GM06990 (cell line): ENCODE measurements at regions not wholly inside any gene's neighbourhood (a gene's known extent, or its start where the extent isn't known, plus 50 kb on each side); places are given as distances from the start of the nearest gene placed in this dataset.

ENCODE experiments used
- DNase-seq: peaks from one replicate; pipeline ENCODE4 v3.0.0-alpha.2; 2011; ENCODE audit not compliant: insufficient read length; ENCODE audit errors: extremely low read depth
- H3K27me3 ChIP-seq: replicated peaks from 2 replicates; pipeline ENCODE4 v1.6.0; 2011; ENCODE audit warnings: low read length; ENCODE audit not compliant: control insufficient read depth, insufficient read depth
- H3K36me3 ChIP-seq: 2 replicates; pipeline ENCODE4 v1.5.1; 2011; ENCODE audit warnings: low read length; ENCODE audit not compliant: control insufficient read depth, insufficient read depth
- H3K4me3 ChIP-seq: replicated peaks from 2 replicates; pipeline ENCODE4 v1.5.1; 2011; ENCODE audit warnings: low read depth, mild to moderate bottlenecking, control low read depth, low read length
- TF ChIP-seq, protein P1 (sequence below): IDR thresholded peaks from 2 replicates; pipeline ENCODE4 v1.5.1; 2011; ENCODE audit warnings: low read length, control low read depth, mild to moderate bottlenecking, inconsistent platforms; ENCODE audit not compliant: insufficient read depth, poor library complexity, severe bottlenecking

DNA sequence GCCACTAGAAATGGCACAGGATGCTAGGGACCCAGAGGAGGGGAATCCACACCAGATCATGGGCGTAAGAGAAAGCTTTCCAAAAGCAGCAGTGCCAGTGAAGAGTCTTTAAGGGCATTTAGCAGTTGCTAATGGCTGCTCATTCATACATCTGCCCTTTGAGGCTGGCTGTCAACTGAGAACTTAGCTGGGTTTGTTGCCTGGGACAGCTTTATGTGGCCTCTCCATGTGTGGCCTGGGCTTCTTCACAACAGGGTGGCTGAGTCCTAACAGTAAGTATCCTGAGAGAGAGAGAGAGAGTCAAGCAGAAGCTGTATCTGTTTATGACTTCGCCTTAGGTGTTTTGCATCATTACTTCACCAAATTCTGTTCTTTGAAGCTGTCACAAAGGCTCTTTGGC lies 286.1 kb upstream of the KCNJ16 start:
- no peak for DNase-seq
- TF ChIP-seq, protein P1, sequence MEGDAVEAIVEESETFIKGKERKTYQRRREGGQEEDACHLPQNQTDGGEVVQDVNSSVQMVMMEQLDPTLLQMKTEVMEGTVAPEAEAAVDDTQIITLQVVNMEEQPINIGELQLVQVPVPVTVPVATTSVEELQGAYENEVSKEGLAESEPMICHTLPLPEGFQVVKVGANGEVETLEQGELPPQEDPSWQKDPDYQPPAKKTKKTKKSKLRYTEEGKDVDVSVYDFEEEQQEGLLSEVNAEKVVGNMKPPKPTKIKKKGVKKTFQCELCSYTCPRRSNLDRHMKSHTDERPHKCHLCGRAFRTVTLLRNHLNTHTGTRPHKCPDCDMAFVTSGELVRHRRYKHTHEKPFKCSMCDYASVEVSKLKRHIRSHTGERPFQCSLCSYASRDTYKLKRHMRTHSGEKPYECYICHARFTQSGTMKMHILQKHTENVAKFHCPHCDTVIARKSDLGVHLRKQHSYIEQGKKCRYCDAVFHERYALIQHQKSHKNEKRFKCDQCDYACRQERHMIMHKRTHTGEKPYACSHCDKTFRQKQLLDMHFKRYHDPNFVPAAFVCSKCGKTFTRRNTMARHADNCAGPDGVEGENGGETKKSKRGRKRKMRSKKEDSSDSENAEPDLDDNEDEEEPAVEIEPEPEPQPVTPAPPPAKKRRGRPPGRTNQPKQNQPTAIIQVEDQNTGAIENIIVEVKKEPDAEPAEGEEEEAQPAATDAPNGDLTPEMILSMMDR: no peak
- Histone ChIP-seq H3K4me3 (no peak overlapping the region), H3K36me3 (no peaks in the 10 kb centered on the region), H3K27me3 (no peaks in the 10 kb centered on the region)

DNA sequence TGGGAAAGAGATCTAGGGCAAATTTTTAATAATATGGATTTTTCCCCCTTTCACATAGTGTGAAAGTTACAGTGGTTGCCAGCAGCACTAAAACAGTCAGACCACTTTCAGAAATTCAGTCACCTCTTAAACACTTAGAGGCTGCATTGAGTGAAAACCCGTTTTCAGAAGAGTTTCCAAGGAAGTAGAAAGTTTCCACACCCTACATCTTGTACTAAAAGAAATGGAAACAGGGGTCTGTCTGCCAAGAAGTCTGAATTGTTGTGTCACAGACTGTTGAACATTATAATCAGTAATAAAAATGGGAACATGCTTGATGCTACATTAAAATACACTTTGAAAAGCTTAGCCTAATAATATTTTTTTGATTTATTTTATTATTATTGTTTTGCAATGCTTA lies 278.9 kb upstream of the KCNJ16 start:
- no peak for DNase-seq
- Histone ChIP-seq H3K4me3 (no peak overlapping the region), H3K36me3 (no peaks in the 10 kb centered on the region), H3K27me3 (no peaks in the 10 kb centered on the region)
- TF ChIP-seq, protein P1: no peak

DNA sequence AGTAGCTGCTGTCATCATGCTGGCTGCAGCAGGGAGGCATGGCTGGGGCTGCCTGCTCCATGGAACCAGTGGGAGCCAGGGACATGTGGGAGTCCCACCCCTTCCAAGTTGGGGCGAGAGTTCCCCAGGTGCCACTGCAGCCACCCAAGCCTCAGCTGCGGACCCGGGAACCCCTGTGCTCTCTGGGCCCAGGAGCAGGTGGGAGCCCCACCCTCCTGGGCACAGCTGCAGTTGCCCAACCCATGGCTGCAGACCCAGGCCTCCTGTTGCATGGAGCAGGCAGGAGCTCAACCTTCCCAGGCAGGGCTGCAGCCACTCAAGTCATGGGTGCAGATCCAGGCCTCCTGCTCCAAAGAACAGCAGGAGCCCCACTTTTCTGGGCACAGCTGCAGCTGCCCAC lies 274.2 kb upstream of the KCNJ16 start:
- TF ChIP-seq, protein P1: no peak
- DNase-seq: no peak
- Histone ChIP-seq H3K4me3 (no peak overlapping the region), H3K36me3 (no peaks in the 10 kb centered on the region), H3K27me3 (no peaks in the 10 kb centered on the region)

DNA sequence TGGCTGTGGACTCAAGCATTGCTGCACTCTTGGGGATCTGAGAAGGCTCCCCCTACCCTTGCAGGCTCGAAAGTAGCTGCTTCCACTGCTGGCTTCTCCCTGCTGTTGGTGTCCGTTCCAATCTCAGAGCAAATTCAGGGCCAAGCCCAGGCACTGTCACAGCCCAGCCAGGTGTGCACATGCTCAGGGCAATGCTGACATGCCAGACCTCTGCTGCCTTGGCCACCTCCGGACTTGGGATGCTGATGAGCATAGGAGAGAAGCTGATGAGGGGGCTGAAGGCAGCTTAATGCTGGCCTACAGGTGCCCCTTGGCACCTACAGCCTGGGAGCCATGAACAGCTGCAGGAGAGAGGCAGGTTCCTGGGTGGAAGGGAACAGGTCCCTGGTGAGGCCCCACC lies 273.7 kb upstream of the KCNJ16 start:
- DNase-seq: no peak
- no peaks in the 10 kb centered on the region for H3K27me3 ChIP-seq
- H3K4me3 ChIP-seq: no peak overlapping the region
- TF ChIP-seq, protein P1: no peak
- H3K36me3 ChIP-seq: no peaks in the 10 kb centered on the region

DNA sequence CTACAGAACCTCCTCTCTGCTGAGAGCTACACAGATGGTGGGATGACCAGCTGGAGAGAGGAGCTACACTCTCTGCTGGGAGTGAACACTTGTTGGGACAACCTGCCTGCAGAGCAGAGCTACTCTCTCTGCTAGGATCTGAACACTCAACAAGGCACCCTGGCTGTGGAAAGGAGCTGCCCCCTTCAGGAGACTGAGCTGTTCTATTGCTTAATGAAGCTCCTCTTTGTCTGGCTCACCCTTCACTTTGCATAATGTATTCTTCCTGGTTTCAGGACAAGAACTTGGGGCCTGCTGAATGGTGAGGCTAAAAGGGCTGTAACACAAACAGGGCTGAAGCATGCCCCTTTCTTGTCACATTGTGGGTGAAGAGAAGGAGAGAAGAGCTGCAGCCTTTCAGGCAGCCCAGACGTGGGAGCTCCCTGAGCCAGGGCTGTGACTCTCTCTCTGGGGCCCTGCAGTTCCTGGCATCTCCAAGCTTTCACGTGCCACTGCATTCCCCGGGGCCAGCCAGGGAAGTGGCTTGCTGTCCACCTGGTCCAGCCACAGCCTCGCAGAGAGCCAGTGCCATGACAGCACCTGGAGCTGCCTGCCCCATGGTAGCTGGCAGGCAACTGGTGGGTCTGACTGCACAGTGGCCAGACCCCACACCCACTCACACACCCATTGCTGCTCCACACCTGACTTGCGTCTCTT lies 272.8 kb upstream of the KCNJ16 start:
- no peaks in the 10 kb centered on the region for H3K27me3 ChIP-seq
- no peaks in the 10 kb centered on the region for H3K36me3 ChIP-seq
- TF ChIP-seq, protein P1: no peak
- no peak for DNase-seq
- H3K4me3 ChIP-seq: no peak overlapping the region

DNA sequence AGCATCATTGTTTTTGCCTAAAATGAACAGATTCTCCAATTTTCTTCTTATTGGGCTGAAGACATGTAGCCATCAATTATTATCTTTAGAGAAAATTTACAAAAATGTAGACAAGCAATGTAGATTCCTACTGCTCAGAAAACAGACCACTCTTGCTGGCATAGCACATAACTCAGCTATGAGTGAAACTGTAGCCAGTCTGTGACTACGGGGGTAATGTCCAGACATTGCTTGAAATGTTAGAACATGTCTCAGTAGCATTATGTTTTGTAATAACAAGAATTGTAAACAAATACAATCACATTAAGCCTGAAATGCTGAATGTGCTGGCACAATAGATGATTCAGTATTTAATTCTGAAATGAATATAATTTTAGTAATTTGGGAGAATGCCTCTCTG lies 265.7 kb upstream of the KCNJ16 start:
- Histone ChIP-seq H3K36me3 (no peaks in the 10 kb centered on the region), H3K4me3 (no peak overlapping the region), H3K27me3 (no peaks in the 10 kb centered on the region)
- DNase-seq: no peak
- TF ChIP-seq, protein P1: no peak
